Nephron (organoid): ENCODE measurements at regions not wholly inside any gene's neighbourhood (a gene's known extent, or its start where the extent isn't known, plus 50 kb on each side); places are given as distances from the start of the nearest gene placed in this dataset.
"Not testable (repeated sequence)": the region's sequence is repeated elsewhere in the genome, so short reads cannot be mapped to it uniquely, and the experiment has no call there.

Source experiments
- H3K27ac Mint-ChIP-seq, 3 experiments: 2 replicates each; pipeline ENCODE4 v1.8.0; 2020; ENCODE audit warnings: mixed read lengths in 3 of 3, mild to moderate bottlenecking in 2 of 3, moderate library complexity in 1 of 3
- H3K27me3 Mint-ChIP-seq: 2 replicates; pipeline ENCODE4 v1.8.0; 2021; ENCODE audit warnings: low read depth, mild to moderate bottlenecking, moderate library complexity, mixed read lengths
- H3K36me3 Mint-ChIP-seq: 2 replicates; pipeline ENCODE4 v1.8.0; 2020; ENCODE audit warnings: low read depth, mixed read lengths
- H3K4me1 Mint-ChIP-seq: 2 replicates; pipeline ENCODE4 v1.8.0; 2020; ENCODE audit warnings: mixed read lengths
- H3K4me3 Mint-ChIP-seq, 3 experiments: 2 replicates each; pipeline ENCODE4 v1.8.0; 2020; ENCODE audit warnings: mild to moderate bottlenecking in 3 of 3, mixed read lengths in 3 of 3, moderate library complexity in 2 of 3
- H3K9me3 Mint-ChIP-seq: 2 replicates; pipeline ENCODE4 v1.8.0; 2020; ENCODE audit warnings: mixed read lengths
- CTCF ChIP-seq, 3 experiments: fragments of 200-600 bp; sonication (generic); IDR thresholded peaks; one replicate each; pipeline ENCODE4 v1.5.0; 2021; ENCODE audit warnings: antibody characterized with exemption in 3 of 3; ENCODE audit not compliant: unreplicated experiment in 3 of 3

DNA sequence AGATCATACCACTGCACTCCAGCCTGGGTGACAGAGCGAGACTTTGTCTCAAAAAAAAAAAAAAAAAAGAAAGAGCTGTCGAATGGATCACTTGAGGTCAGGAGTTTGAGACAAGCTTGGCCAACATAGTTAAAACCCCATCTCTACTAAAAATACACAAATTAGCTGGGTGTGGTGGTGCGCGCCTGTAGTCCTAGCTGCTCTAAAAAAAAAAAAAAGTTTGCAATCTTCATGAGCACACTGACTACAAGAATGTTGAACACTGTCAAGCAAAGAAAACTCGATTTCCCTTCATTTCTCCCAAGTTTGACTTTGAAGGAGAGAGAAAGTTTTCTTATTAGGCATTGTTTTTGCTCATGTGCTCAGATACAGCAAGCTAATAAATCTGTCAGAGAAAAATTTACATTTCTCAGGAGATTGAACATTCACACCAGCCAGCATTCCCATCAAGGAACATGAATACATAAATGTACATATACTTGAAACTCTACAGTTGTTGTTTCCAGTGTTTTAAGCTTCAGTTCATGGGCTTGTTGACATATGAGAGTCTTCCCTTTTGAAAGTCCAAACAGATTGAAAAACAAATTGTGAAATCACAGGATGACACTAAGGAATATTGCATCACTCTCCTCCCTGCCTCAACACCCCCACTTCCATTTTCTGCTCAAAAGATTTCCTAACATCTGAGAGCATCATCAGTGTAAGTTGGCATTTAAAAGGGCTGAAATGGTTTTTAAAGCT, 81.8 kb downstream of the ARRDC3 start:
- Mint-ChIP-seq H3K27ac (no peak overlapping the region), H3K4me3 (no peak overlapping the region), H3K36me3 (no peaks in the 10 kb centered on the region), H3K4me1 (no peaks in the 10 kb centered on the region), H3K9me3 (no peaks in the 10 kb centered on the region), H3K27me3 (peaks cover 4% of the 10 kb centered on the region)
- no peak for TF ChIP-seq CTCF (IDR thresholded peaks at IDR 0.05; ENCODE audit: unreplicated experiment in 3 of 3)

DNA sequence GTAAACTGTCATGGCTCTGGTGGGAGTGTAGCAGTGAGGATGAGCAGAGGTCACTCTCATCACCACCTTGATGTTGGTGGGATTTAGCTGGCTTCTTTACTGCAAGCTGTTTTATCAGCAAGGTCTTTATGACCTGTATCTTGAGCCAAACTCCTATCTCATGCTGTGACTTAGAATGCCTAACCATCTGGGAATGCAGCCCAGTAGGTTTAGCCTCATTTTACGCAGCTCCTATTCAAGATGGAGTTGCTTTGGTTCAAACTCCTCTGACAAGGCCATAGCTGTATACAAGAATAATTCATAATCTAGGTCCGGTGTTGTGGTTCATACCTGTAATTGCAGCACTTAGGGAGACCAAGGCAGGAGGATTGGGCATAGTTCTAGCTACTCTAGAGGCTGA, 85.1 kb downstream of the ARRDC3 start:
- no peaks in the 10 kb centered on the region for H3K9me3 Mint-ChIP-seq
- peaks cover 6% of the 10 kb centered on the region for H3K4me1 Mint-ChIP-seq
- no peak overlapping the region for H3K4me3 Mint-ChIP-seq

GRCh38 chr5:91296674-91297143, 86.4 kb downstream of the ARRDC3 start:
- Mint-ChIP-seq H3K36me3 (no peaks in the 10 kb centered on the region), H3K4me1 (peaks cover 18% of the 10 kb centered on the region), H3K27ac (peak overlapping the region in 1 of 3 experiments; percentile 35), H3K9me3 (no peaks in the 10 kb centered on the region), H3K4me3 (no peak overlapping the region), H3K27me3 (peaks cover 4% of the 10 kb centered on the region)
- TF ChIP-seq CTCF (IDR thresholded peaks at IDR 0.05; ENCODE audit: unreplicated experiment in 3 of 3): no peak

More for the DNA sequence above, 85.1 kb downstream of the ARRDC3 start:
- H3K36me3 Mint-ChIP-seq: no peaks in the 10 kb centered on the region
- H3K27ac Mint-ChIP-seq: no peak overlapping the region
- H3K27me3 Mint-ChIP-seq: peaks cover 4% of the 10 kb centered on the region
- TF ChIP-seq CTCF (IDR thresholded peaks at IDR 0.05; ENCODE audit: unreplicated experiment in 3 of 3): no peak

DNA sequence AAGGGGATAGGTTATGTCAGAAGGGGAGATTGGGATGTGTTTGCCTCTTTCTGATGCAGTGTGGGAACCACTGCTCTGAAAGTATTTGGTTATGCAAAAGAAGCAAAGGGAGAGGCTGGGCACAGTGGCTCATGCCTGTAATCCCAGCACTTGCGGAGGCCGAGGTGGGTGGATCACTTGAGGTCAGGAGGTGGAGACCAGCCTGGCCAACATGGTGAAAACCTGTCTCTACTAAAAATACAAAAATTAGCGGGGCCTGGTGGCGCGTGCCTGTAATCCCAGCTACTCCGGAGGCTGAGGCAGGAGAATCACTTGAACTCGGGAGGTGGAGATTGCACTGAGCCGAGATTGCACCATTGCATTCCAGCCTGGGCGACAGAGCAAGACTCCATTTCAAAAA, 87.0 kb downstream of the ARRDC3 start:
- H3K36me3 Mint-ChIP-seq, H3K27me3 Mint-ChIP-seq, H3K4me3 Mint-ChIP-seq, H3K9me3 Mint-ChIP-seq: not testable (repeated sequence)
- peak overlapping the region in 2 of 3 experiments; percentile 11 to 35 for H3K27ac Mint-ChIP-seq
- peaks cover 18% of the 10 kb centered on the region for H3K4me1 Mint-ChIP-seq

GRCh38 chr5:91293131-91293530, 90.0 kb downstream of the ARRDC3 start:
- Mint-ChIP-seq H3K36me3 (no peaks in the 10 kb centered on the region), H3K9me3 (no peaks in the 10 kb centered on the region), H3K27me3 (peaks cover 4% of the 10 kb centered on the region), H3K27ac (peak overlapping the region; percentile 75 to 94 (median 80)), H3K4me3 (no peak overlapping the region), H3K4me1 (peaks cover 25% of the 10 kb centered on the region)
- TF ChIP-seq CTCF (IDR thresholded peaks at IDR 0.05; ENCODE audit: unreplicated experiment in 3 of 3): no peak

- H3K36me3 Mint-ChIP-seq: no peaks in the 10 kb centered on the region
- H3K27me3 Mint-ChIP-seq: peaks cover 3% of the 10 kb centered on the region
- no peaks in the 10 kb centered on the region for H3K9me3 Mint-ChIP-seq
- H3K4me1 Mint-ChIP-seq: peaks cover 29% of the 10 kb centered on the region
- no peak for TF ChIP-seq CTCF (IDR thresholded peaks at IDR 0.05; ENCODE audit: unreplicated experiment in 3 of 3)
- H3K27ac Mint-ChIP-seq: peak overlapping the region; percentile 75 to 94 (median 80)
- H3K4me3 Mint-ChIP-seq: no peak overlapping the region
Measured at GRCh38 chr5:91291628-91292569, 91.2 kb downstream of the ARRDC3 start.
